Nucleus accumbens (tissue), 56 donors: ENCODE measurements at regions not wholly inside any gene's neighbourhood (a gene's known extent, or its start where the extent isn't known, plus 50 kb on each side); places are given as distances from the start of the nearest gene placed in this dataset.
"Not testable (repeated sequence)": the region's sequence is repeated elsewhere in the genome, so short reads cannot be mapped to it uniquely, and the experiment has no call there.

Source experiments
- DNase-seq, 56 donors: peaks; one replicate each; lab custom pipeline; 2025; lab: John Stamatoyannopoulos, UW

- DNase-seq = no peak
These were observed 71.9 kb downstream of the DYNAP start for GRCh38 chr18:54662986-54663385.

- not testable (repeated sequence) for DNase-seq
These were observed 78.7 kb downstream of the DYNAP start for GRCh38 chr18:54669701-54670100.

- no peak for DNase-seq
These were observed 80.3 kb downstream of the DYNAP start for GRCh38 chr18:54671291-54671881.

DNA sequence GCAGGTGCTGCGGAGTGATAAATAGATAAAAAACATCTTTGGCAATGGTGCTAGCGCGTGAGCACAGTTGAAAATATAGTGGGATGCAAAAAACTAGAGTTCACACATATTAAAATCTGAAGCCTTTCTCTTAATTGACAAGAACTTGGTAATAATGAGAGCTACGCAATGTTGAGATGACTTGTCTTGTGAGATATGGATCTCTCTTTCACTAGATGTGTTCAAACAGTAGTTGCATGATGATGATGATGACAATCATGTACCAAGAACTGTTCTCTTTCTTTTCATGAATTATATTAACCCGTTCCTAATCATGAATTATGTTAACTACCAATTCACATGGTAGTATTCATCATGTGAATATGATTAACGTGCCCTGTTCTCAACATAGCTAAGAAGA lies 81.1 kb downstream of the DYNAP start:
- no peak for DNase-seq

GRCh38 chr18:54672846-54673475 lies 81.9 kb downstream of the DYNAP start:
- DNase-seq = no peak

DNA sequence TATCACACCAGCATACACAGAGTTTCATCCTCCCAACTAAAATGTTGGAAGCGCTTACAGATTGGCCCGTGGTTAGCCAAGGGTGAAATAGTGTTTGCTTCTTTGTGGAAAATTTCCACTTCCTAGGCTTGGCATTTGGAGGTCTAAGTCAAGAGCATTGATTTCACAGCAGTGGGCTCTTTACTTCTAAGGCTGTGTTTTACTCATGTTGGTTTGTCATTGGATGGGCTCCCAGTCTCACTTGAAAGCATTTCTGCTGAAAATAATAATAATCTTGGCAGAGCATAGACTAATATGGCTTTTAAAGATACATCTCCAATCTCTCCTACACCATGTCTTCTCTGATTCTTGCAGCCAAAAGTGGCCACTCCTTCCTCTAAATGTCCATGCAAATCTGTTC lies 82.9 kb downstream of the DYNAP start:
- DNase-seq = no peak

- no peak for DNase-seq
These were observed 84.0 kb downstream of the DYNAP start for GRCh38 chr18:54675076-54675475.

DNA sequence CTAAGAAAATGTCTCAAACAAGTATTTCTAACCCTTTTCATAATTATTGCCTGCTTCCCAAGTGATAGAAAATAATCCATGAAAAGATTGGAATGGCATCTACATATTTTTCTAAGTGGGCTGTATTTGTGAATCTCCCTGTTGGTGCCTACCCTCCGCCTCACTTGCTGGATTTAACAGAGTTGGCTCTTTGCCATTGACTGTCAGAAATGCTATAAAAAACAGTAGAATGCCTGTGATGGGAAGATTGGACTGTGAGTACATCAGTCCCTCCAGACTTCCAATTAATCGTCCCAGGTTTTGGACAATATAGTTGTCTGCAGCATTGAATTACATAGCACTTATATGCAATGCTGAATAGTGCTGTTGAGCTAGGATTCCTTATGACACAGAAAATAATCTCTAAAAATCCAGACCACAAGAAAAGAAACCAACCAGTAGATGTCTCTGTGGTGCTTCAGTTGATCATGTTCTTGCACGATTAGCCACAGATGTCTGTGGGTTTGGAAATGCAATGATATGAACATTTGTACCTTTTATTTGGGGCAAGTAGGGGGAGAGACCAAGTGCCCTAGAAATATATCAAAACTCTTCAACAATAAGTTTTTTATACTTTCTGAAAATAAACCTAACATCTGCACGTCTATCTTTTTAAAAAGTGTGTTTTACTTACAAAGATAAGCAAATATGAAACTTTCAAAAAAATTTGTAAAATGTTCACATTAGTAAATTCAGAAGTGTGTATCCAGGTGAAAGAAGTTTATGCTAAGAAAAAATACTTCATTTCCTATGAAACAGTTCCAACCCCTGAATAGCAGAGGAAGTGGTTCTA lies 88.5 kb downstream of the DYNAP start:
- DNase-seq = peak in 4 of 56 donors; percentile 0 to 31 (median 6)

GRCh38 chr18:54684784-54685183 lies 93.7 kb downstream of the DYNAP start:
- DNase-seq = no peak

DNA sequence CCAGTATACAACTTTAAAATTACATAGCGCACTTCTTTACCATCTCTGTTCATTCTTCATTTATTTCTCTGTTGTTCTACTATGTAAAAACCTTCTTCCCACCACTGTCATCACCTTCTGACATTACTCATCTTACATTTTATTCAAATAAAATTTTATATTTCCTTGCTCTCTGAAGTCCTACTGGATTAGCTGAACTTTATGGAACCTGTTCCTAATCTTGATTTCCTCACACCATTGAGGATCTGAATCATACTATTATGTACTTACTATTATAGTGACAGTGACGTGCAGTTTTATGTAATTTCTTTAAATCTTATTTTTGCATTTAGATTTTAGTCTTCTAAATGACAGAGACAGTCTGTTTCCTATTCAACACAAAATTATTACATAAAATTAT lies 98.3 kb downstream of the DYNAP start:
- no peak for DNase-seq

DNA sequence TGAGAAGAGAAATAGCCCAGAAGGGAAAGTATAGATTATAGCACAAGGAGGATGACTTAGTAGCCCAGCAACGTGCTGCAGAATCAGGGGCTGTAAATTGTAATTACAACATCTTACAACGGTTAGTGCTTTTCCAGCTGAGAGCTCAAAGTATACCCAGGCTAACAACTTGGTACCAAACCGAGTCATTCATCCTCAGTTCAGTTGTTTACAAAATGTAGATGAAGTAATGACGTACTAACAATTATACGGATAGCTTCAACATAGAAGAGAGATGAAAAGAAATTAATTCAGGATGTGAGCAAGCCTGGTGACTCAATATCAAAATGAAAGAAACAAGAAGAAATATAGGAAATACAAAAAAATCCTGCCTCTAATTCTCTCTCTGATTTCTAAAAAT lies 99.2 kb downstream of the DYNAP start:
- no peak for DNase-seq

DNA sequence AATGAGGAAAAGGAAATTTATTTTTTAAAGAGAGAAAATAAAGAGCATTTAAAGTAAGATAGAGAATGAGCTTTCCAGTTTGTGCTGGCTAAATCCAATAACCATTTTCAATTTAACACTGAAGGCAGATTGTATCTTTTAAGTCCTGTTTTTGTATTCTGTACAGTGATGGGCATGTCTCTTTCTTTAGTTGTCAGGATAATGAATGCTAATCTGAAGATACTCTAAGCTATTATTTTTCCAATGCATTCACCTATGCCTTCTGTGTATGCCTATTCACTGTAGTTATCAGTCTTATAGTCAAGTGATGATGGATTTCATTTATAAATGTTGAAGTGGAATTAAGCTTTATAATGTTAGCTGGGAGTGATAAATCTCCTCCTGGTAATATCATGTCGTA lies 101.4 kb downstream of the DYNAP start:
- DNase-seq = no peak

DNA sequence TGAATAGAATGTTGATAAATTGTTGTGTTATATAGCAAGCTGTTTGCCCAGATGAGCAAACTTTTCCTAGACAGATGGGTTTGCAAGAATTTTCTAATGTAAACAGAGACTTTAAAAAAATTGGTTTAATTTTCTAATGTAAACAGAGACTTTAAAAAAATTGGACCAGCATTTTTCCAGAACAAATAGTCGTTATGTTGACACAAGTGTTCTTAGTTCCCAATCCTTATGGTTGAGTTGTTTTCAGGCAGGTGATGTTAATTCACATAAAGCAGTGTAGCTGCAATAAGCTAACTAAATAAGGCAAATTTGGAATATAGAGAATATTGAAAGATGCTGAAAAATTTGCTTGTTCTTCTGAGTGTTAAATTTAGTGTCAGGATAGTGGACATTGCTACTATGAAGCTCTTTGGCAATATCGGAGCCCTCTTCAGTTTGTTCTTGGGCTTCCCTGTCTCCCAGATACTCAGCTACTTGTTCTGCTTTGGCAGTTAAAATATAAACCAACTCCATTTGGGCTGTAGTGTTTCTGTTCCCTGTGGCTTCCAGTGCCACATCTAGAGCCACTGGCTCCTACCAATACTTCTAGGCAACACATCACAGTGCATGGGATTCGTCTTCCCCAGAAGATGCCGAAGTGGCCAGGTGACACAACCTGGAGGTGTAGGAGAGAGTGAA lies 105.7 kb downstream of the DYNAP start:
- no peak for DNase-seq

GRCh38 chr18:54700580-54700979 lies 109.5 kb downstream of the DYNAP start:
- DNase-seq = no peak

GRCh38 chr18:54702686-54703085 lies 111.6 kb downstream of the DYNAP start:
- DNase-seq = no peak

- no peak for DNase-seq
These were observed 118.0 kb upstream of the RAB27B start for GRCh38 chr18:54710074-54710899.

DNA sequence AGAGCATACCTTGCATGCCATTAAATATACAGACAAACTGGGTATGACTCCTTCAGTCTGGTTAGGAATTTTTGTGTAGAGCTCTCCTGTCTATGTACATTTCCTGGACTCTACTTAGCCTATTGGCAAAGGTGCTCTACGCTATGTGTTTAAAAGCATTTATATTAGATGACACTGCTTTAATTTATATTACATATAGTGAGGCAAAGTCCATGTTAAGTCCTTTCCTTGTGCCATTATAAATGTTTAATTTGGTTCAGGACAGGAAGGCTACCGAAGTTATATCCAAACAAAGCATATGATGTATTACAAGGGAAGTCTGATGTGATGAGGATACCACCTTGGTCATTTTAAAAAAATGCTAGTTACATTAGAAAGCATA lies 117.4 kb upstream of the RAB27B start:
- no peak for DNase-seq

DNA sequence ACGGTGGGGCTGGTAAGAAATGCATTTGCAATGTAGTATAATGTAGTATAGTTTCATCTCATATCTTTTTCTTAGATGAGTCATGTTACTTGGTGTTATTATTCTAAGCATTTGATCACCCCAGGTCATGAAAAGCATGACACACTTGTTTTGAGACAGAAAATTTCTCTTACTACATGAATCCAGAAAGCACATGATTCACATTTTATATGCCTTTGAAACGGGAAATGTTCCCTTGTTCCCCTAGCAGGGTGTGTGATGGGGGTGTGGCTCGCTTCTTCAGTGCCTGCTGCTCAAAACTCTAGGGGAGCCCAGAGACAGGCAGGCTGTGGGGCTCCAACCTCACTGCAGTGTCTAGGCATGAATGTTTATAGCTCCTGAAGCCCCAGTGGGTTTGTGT lies 116.0 kb upstream of the RAB27B start:
- DNase-seq = peak in 17 of 56 donors; percentile 2 to 52 (median 7)

GRCh38 chr18:54712758-54713157 lies 115.5 kb upstream of the RAB27B start:
- DNase-seq = no peak

DNA sequence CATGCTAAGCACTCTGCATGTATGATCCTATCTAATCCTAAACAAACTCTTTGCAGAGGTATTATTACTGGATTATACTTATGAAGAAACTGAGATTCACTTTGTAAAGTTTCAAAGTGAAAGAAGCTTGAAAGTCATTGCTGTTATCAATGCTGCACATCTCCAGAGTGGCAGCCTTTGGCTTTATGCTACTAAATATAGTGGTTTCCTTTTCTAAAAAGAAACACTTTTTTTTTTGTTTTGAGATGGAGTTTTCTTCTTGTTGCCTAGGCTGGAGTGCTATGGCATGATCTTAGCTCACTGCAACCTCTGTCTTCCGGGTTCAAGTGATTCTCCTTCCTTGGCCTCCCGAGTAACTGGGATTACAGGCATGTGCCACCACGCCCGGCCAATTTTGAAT lies 114.9 kb upstream of the RAB27B start:
- no peak for DNase-seq
